HG02973 (cell line): ENCODE measurements at regions not wholly inside any gene's neighbourhood (a gene's known extent, or its start where the extent isn't known, plus 50 kb on each side); places are given as distances from the start of the nearest gene placed in this dataset.

Source experiments
- ATAC-seq: cut with Tn5 transposase; IDR thresholded peaks from one replicate; pipeline ENCODE4 v1.9.1; 2021; ENCODE audit warnings: moderate library complexity; ENCODE audit not compliant: unreplicated experiment

- no peak for ATAC-seq
Measured at GRCh38 chr10:3361640-3362039, 189.1 kb upstream of the PITRM1 start.

- no peak for ATAC-seq
Measured at GRCh38 chr10:3357737-3358136, 185.2 kb upstream of the PITRM1 start.

GRCh38 chr10:3355536-3355935 lies 183.0 kb upstream of the PITRM1 start:
- ATAC-seq = no peak

GRCh38 chr10:3354174-3354900 lies 181.8 kb upstream of the PITRM1 start:
- ATAC-seq = no peak

GRCh38 chr10:3353235-3353634 lies 180.7 kb upstream of the PITRM1 start:
- ATAC-seq = no peak

GRCh38 chr10:3350617-3351258 lies 178.2 kb upstream of the PITRM1 start:
- no peak for ATAC-seq

GRCh38 chr10:3350205-3350604 lies 177.6 kb upstream of the PITRM1 start:
- ATAC-seq = no peak

- no peak for ATAC-seq
Measured at GRCh38 chr10:3348564-3348963, 176.0 kb upstream of the PITRM1 start.

- ATAC-seq = no peak
Measured at GRCh38 chr10:3347413-3348182, 175.0 kb upstream of the PITRM1 start.

- no peak for ATAC-seq
Measured at GRCh38 chr10:3346851-3347250, 174.3 kb upstream of the PITRM1 start.

GRCh38 chr10:3342771-3343170 lies 170.2 kb upstream of the PITRM1 start:
- ATAC-seq = no peak

GRCh38 chr10:3340127-3340730 lies 167.6 kb upstream of the PITRM1 start:
- ATAC-seq = no peak

- ATAC-seq = no peak
Measured at GRCh38 chr10:3339531-3339950, 167.0 kb upstream of the PITRM1 start.

- no peak for ATAC-seq
Measured at GRCh38 chr10:3339121-3339520, 166.5 kb upstream of the PITRM1 start.

GRCh38 chr10:3337741-3338140 lies 165.2 kb upstream of the PITRM1 start:
- no peak for ATAC-seq

- ATAC-seq = no peak
Measured at GRCh38 chr10:3336673-3337293, 164.2 kb upstream of the PITRM1 start.

- no peak for ATAC-seq
Measured at GRCh38 chr10:3333426-3333825, 160.8 kb upstream of the PITRM1 start.

GRCh38 chr10:3331690-3332230 lies 159.2 kb upstream of the PITRM1 start:
- no peak for ATAC-seq

- no peak for ATAC-seq
Measured at GRCh38 chr10:3331187-3331586, 158.6 kb upstream of the PITRM1 start.

GRCh38 chr10:3330663-3331062 lies 158.1 kb upstream of the PITRM1 start:
- no peak for ATAC-seq
